Caco-2 (cell line): ENCODE measurements at regions not wholly inside any gene's neighbourhood (a gene's known extent, or its start where the extent isn't known, plus 50 kb on each side); places are given as distances from the start of the nearest gene placed in this dataset.
A peak's percentile ranks its signal among the peaks of the same experiment; 100 is the strongest.

Experiments
- BruUV-seq: library from RNA; stranded (reverse); fragments of 400-500 nt; replicated peaks from 2 replicates; lab custom pipeline; 2021; lab: Mats Ljungman, UMichigan
- CTCF ChIA-PET: fragments of 300-600 bp; sonication (Branson Sonifier 250); formaldehyde crosslinking; loops from one replicate; lab custom pipeline; 2022; ENCODE audit warnings: antibody characterized with exemption; lab: Charles Lee
- POLR2A ChIA-PET: fragments of 300-600 bp; sonication (Branson Sonifier 250); formaldehyde crosslinking; loops from one replicate; lab custom pipeline; 2022; ENCODE audit warnings: antibody characterized with exemption; lab: Charles Lee
- DNase-seq, 2 experiments: peaks; one replicate each; pipeline versions ENCODE4 v3.0.0 to v3.0.0-alpha.2; 2020 to 2022
- H3K27me3 ChIP-seq: replicated peaks from 2 replicates; pipeline ENCODE4 v1.6.0; 2011; ENCODE audit warnings: low read length; ENCODE audit not compliant: control insufficient read depth, insufficient read depth
- H3K36me3 ChIP-seq: 2 replicates; pipeline ENCODE4 v1.5.1; 2011; ENCODE audit warnings: low read length; ENCODE audit not compliant: control insufficient read depth, insufficient read depth
- H3K4me1 ChIP-seq: fragments of 250-450 bp; sonication (Bioruptor Pico); 2 replicates; pipeline ENCODE4 v1.5.1; 2020; ENCODE audit warnings: mild to moderate bottlenecking
- H3K4me3 ChIP-seq: 2 replicates; pipeline ENCODE4 v1.5.1; 2011; ENCODE audit warnings: low read depth, mild to moderate bottlenecking, control low read depth, low read length
- H3K9me3 ChIP-seq: fragments of 250-450 bp; sonication (Bioruptor Pico); 2 replicates; pipeline ENCODE4 v1.5.1; 2020; ENCODE audit warnings: mild to moderate bottlenecking, moderate library complexity
- H3K27ac Mint-ChIP-seq: one replicate; pipeline ENCODE4 v1.8.0; 2022; ENCODE audit warnings: mixed read lengths; ENCODE audit not compliant: unreplicated experiment
- H3K27me3 Mint-ChIP-seq: one replicate; pipeline ENCODE4 v1.8.0; 2022; ENCODE audit warnings: mixed read lengths; ENCODE audit not compliant: insufficient read depth, unreplicated experiment
- H3K36me3 Mint-ChIP-seq: one replicate; pipeline ENCODE4 v1.8.0; 2022; ENCODE audit warnings: mild to moderate bottlenecking, mixed read lengths; ENCODE audit not compliant: insufficient read depth, unreplicated experiment
- H3K4me1 Mint-ChIP-seq: one replicate; pipeline ENCODE4 v1.8.0; 2022; ENCODE audit warnings: low read depth, mixed read lengths; ENCODE audit not compliant: unreplicated experiment
- H3K4me3 Mint-ChIP-seq: one replicate; pipeline ENCODE4 v1.8.0; 2022; ENCODE audit warnings: mild to moderate bottlenecking, moderate library complexity, mixed read lengths; ENCODE audit not compliant: unreplicated experiment
- H3K9me3 Mint-ChIP-seq: one replicate; pipeline ENCODE4 v1.8.0; 2022; ENCODE audit warnings: mixed read lengths; ENCODE audit not compliant: unreplicated experiment
- intact Hi-C: fragments of 100-400 bp; cut with micrococcal nuclease; formaldehyde crosslinking; loops from one replicate; pipeline ENCODE4 v1.10.0; 2022; ENCODE audit not compliant: unreplicated experiment
- TF ChIP-seq, protein P1 (sequence below), 2 experiments: fragments of 200-600 bp in 1 of 2; IDR thresholded peaks; 1 replicate in 1 of 2; 2 replicates in 1 of 2; pipeline versions ENCODE4 v1.5.1 to v1.8.0; 2011 to 2022; ENCODE audit warnings: antibody characterized with exemption in 1 of 2, control low read depth in 1 of 2, inconsistent platforms in 1 of 2, low read depth in 1 of 2, low read length in 1 of 2, mild to moderate bottlenecking in 1 of 2, moderate library complexity in 1 of 2; ENCODE audit not compliant: insufficient read depth in 1 of 2, severe bottlenecking in 1 of 2, unreplicated experiment in 1 of 2

DNA sequence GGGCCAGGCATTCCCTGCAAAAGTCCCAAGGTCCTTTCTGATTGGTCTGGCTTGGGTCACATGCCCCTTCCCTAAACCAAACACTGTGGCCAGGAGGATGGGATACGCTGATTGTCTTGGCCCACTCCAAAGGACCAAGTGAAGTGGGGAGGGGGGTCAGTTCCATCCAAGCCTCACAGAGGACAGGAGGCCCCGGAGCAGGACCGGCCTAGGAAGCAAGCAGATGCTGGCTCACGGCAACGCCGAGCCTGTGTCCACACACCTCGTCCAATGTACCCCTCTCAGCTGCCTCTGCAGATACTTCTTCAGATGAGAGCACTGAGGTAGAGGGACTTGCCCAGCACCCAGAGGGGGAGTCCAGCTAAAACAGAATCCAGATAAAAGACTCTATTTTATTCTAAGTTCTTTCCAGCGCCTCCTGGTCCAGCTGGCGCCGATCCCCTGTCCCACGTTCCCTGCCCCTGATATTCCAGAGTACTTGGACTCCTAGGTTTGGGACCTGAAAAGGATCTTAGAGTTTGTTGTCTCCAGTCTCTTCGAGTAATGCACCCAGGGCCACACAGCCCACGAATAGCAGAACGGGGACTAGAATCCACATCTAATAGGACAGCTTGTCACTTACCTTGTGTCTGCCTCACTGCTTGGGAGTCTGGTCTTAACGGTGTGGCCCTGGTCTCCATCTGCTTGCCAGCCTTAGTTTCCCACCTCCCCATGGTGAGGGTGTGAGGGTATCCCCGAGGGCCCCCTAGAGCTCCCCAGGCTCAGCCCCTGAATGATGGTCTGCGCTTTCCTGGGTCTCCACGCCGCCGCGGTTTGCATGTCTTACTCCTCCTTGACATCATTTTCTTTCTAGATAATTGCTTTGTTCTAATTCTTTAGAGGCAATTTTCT, 72.4 kb upstream of the UNC5A start:
- Histone ChIP-seq H3K27me3 (no peaks in the 10 kb centered on the region), H3K9me3 (no peaks in the 10 kb centered on the region), H3K4me3 (no peak overlapping the region), H3K36me3 (no peaks in the 10 kb centered on the region), H3K4me1 (peaks cover 10% of the 10 kb centered on the region; the same call in 1 of the 2 replicates)
- TF ChIP-seq, protein P1, sequence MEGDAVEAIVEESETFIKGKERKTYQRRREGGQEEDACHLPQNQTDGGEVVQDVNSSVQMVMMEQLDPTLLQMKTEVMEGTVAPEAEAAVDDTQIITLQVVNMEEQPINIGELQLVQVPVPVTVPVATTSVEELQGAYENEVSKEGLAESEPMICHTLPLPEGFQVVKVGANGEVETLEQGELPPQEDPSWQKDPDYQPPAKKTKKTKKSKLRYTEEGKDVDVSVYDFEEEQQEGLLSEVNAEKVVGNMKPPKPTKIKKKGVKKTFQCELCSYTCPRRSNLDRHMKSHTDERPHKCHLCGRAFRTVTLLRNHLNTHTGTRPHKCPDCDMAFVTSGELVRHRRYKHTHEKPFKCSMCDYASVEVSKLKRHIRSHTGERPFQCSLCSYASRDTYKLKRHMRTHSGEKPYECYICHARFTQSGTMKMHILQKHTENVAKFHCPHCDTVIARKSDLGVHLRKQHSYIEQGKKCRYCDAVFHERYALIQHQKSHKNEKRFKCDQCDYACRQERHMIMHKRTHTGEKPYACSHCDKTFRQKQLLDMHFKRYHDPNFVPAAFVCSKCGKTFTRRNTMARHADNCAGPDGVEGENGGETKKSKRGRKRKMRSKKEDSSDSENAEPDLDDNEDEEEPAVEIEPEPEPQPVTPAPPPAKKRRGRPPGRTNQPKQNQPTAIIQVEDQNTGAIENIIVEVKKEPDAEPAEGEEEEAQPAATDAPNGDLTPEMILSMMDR (IDR thresholded peaks at IDR 0.05; ENCODE audit: insufficient read depth in 1 of 2, low read depth in 1 of 2, low read length in 1 of 2, severe bottlenecking in 1 of 2, unreplicated experiment in 1 of 2) = no peak
- no peaks in the 10 kb centered on the region for H3K27me3 Mint-ChIP-seq
- no peaks in the 10 kb centered on the region for H3K4me1 Mint-ChIP-seq
- intact Hi-C loops = no loop called here
- no peak overlapping the region for H3K27ac Mint-ChIP-seq
- POLR2A ChIA-PET = no interaction called here
- no peaks in the 10 kb centered on the region for H3K9me3 Mint-ChIP-seq
- BruUV-seq = no TSS peak
- DNase-seq = peak in 1 of 2 experiments; percentile 19
- CTCF ChIA-PET = interaction anchor here (0.6 to 1.4 kb wide), 3 partner anchors 25 to 80 kb away, joined by 3 to 7 read pairs (median 3); no protein-coding TSS in a partner anchor
- H3K4me3 Mint-ChIP-seq = no peak overlapping the region
- no peaks in the 10 kb centered on the region for H3K36me3 Mint-ChIP-seq

DNA sequence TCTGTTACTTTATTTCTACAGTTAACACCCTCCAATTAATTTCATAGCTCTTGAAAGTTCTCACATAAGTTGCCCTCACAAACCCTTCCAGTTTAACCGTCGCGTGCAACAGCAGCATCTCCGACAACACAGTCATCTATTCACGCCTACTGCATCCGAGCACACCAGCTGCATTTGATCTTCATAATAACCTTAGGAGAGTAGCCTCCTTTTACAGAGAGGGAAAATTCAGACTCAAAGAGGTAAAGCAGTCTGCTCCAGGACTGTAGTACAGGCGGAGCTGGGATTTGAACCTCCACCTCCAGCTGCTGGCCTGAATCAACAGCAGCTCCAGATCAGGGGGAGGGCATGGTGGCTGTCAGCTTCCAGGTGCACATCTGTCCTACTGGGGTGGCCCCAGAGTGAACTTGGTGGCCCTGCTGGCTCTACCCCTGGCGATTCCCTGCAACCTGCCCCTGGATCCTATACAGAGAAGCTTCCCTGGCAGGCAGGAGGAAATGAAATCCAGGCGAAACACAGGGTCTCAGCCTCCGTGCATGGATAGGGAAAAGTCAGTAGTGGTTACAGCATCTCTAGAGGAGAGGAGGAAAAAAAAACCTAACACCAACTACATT, 71.6 kb upstream of the UNC5A start:
- TF ChIP-seq, protein P1 (IDR thresholded peaks at IDR 0.05; ENCODE audit: insufficient read depth in 1 of 2, low read depth in 1 of 2, low read length in 1 of 2, severe bottlenecking in 1 of 2, unreplicated experiment in 1 of 2) = no peak
- H3K27me3 ChIP-seq = no peaks in the 10 kb centered on the region
- H3K36me3 Mint-ChIP-seq = no peaks in the 10 kb centered on the region
- no peak for DNase-seq
- no peaks in the 10 kb centered on the region for H3K27me3 Mint-ChIP-seq
- POLR2A ChIA-PET = no interaction called here
- no peaks in the 10 kb centered on the region for H3K9me3 ChIP-seq
- CTCF ChIA-PET = no interaction called here
- intact Hi-C loops = no loop called here
- no peak overlapping the region for H3K27ac Mint-ChIP-seq
- no peaks in the 10 kb centered on the region for H3K4me1 Mint-ChIP-seq
- no peak overlapping the region for H3K4me3 Mint-ChIP-seq
- H3K4me3 ChIP-seq = no peak overlapping the region
- peaks cover 10% of the 10 kb centered on the region; the same call in 1 of the 2 replicates for H3K4me1 ChIP-seq
- H3K9me3 Mint-ChIP-seq = no peaks in the 10 kb centered on the region
- BruUV-seq = no TSS peak
- no peaks in the 10 kb centered on the region for H3K36me3 ChIP-seq

DNA sequence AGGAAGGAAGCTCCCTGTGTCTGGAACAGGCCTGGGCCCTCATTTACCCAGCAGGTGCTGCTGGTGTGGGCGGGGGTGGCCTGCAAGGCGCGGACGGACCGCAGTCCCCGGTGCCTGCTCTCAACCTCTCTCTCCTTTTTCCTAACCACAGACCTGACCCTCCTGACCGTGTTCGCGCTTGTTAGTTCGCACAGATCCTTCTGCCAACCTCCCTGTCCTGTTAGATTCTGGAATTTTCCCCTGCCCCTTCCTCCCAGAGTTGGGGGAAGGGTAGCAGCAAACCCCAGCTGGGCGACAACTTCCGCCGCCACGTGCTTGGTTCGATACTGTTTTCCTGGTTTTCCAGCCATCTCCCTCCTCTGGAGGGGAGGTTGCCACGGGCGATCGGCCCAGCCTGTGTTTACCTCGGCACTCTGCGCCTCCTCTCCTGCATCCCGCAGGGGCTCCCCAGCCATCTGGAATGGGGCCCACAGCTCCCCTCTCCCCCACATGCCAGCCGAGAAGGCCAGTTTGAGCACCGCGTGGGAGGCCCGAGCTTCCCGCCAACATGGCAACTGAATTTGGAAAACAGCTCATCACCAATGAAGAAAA, 70.8 kb upstream of the UNC5A start:
- TF ChIP-seq, protein P1 (IDR thresholded peaks at IDR 0.05; ENCODE audit: insufficient read depth in 1 of 2, low read depth in 1 of 2, low read length in 1 of 2, severe bottlenecking in 1 of 2, unreplicated experiment in 1 of 2) = no peak
- Mint-ChIP-seq H3K27me3 (no peaks in the 10 kb centered on the region), H3K9me3 (no peaks in the 10 kb centered on the region), H3K27ac (no peak overlapping the region), H3K4me3 (no peak overlapping the region), H3K4me1 (no peaks in the 10 kb centered on the region), H3K36me3 (no peaks in the 10 kb centered on the region)
- DNase-seq = no peak
- intact Hi-C loops = no loop called here
- Histone ChIP-seq H3K27me3 (no peaks in the 10 kb centered on the region), H3K9me3 (no peaks in the 10 kb centered on the region), H3K4me3 (no peak overlapping the region), H3K36me3 (no peaks in the 10 kb centered on the region), H3K4me1 (peaks cover 10% of the 10 kb centered on the region; the same call in 1 of the 2 replicates)
- POLR2A ChIA-PET = no interaction called here
- CTCF ChIA-PET = no interaction called here
- BruUV-seq = no TSS peak
